ENCODE measurements at regions not wholly inside any gene's neighbourhood (a gene's known extent, or its start where the extent isn't known, plus 50 kb on each side); places are given as distances from the start of the nearest gene placed in this dataset.

- no peak overlapping the region for H2AFZ ChIP-seq (ENCODE audit: low read length)
- DNase-seq (ENCODE audit: low spot score) (no peak), ATAC-seq (no peak), FAIRE-seq (no peak)
- no peaks in the 10 kb centered on the region for H3K9me3 ChIP-seq (ENCODE audit: low read length)
- H3K27ac ChIP-seq (ENCODE audit: extremely low read length, insufficient read depth, low read length): no peak overlapping the region
- H3K79me2 ChIP-seq (ENCODE audit: insufficient read depth, low read length): no peaks in the 10 kb centered on the region
- H3K9ac ChIP-seq (ENCODE audit: insufficient read depth, low read depth, low read length): no peak overlapping the region
- H4K20me1 ChIP-seq (ENCODE audit: insufficient read depth, low read length): no peaks in the 10 kb centered on the region
- WGBS (ENCODE audit: low lambda C conversion rate): 2% methylated on average over 5 of the region's 6 CpGs
- in situ Hi-C loops (cut with HindIII; ENCODE audit: extremely low pct_ligation_motif_present, low pct_unique_long_range_greater_than_20kb) (no loop called here), intact Hi-C loops (cut with micrococcal nuclease; ENCODE audit: unreplicated experiment) (no loop called here)
- CTCF ChIA-PET (ENCODE audit: low intra/inter-chr PET ratio, low total read pairs): no interaction called here
- BruUV-seq (replicated peaks): no TSS peak
- H3K4me1 ChIP-seq (ENCODE audit: insufficient read depth, low read length): no peaks in the 10 kb centered on the region
- H3K4me3 ChIP-seq (replicated peaks in 1 of 3; ENCODE audit: insufficient read depth in 1 of 3, low read depth in 2 of 3, low read length in 3 of 3): no peak overlapping the region
- H3K4me2 ChIP-seq (ENCODE audit: low read depth, low read length): no peak overlapping the region
- POLR2A ChIA-PET: no interaction called here
- no peaks in the 10 kb centered on the region for H3K36me3 ChIP-seq (replicated peaks in 1 of 2; ENCODE audit: control insufficient read depth in 1 of 2, insufficient read depth in 2 of 2, low read length in 2 of 2)
- H3K27me3 ChIP-seq (ENCODE audit: control insufficient read depth in 1 of 2, insufficient read depth in 2 of 2, low read length in 2 of 2): no peaks in the 10 kb centered on the region
- TF ChIP-seq JUNB (CRISPR knock-in tag; IDR thresholded peaks at IDR 0.05; ENCODE audit: borderline replicate concordance) (no peak), ZMYM4 (CRISPR knock-in tag; IDR thresholded peaks at IDR 0.05) (no peak), ZNF768 (CRISPR knock-in tag; IDR thresholded peaks at IDR 0.05) (no peak), IKZF1 (IDR thresholded peaks at IDR 0.05) (no peak), REXO4 (CRISPR knock-in tag; IDR thresholded peaks at IDR 0.05; ENCODE audit: borderline replicate concordance) (no peak), TFAP4 (IDR thresholded peaks at IDR 0.05; ENCODE audit: borderline replicate concordance, low read depth) (no peak), MED13 (CRISPR knock-in tag; IDR thresholded peaks at IDR 0.05) (no peak), WIZ (CRISPR knock-in tag; IDR thresholded peaks at IDR 0.05) (no peak), ZNF782 (CRISPR knock-in tag; IDR thresholded peaks at IDR 0.05; ENCODE audit: borderline replicate concordance) (no peak), SATB2 (CRISPR knock-in tag; IDR thresholded peaks at IDR 0.05) (no peak), ZXDC (CRISPR knock-in tag; IDR thresholded peaks at IDR 0.05) (no peak), CBX2 (IDR thresholded peaks at IDR 0.05; ENCODE audit: low read depth, low read length) (no peak), CBX2 (CRISPR knock-in tag; IDR thresholded peaks at IDR 0.05; ENCODE audit: low read depth) (no peak), THAP7 (CRISPR knock-in tag; IDR thresholded peaks at IDR 0.05) (no peak), ZNF512 (CRISPR knock-in tag; IDR thresholded peaks at IDR 0.05) (no peak), ZNF432 (CRISPR knock-in tag; IDR thresholded peaks at IDR 0.05; ENCODE audit: borderline replicate concordance) (no peak), ZBTB21 (CRISPR knock-in tag; IDR thresholded peaks at IDR 0.05) (no peak), TFDP2 (CRISPR knock-in tag; IDR thresholded peaks at IDR 0.05) (no peak), ZNF790 (CRISPR knock-in tag; IDR thresholded peaks at IDR 0.05; ENCODE audit: borderline replicate concordance) (no peak)
Observed at GRCh38 chr3:90032980-90033641, 925.7 kb downstream of the EPHA3 start.

All from HepG2 (cell line).